ENCODE measurements at regions not wholly inside any gene's neighbourhood (a gene's known extent, or its start where the extent isn't known, plus 50 kb on each side); places are given as distances from the start of the nearest gene placed in this dataset.
"Not testable (repeated sequence)": the region's sequence is repeated elsewhere in the genome, so short reads cannot be mapped to it uniquely, and the experiment has no call there.

DNA sequence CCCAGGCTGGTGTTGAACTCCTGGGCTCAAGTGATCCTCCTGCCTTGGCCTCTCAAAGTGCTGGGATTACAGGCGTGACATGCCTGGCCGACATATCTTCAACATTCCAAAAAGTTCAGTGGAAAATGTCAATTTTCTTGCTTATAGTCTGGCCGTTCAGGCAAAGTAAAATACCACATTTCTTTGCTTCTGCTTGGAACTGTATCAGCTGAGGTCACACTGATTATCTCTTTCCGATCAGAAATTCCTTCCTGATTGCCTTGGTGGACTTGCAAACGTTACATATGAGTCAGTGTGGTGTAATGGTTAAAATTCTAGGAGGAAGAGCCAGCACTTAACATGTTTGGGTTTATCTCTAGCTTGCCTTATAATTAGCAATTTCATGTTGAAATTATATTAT, 170.6 kb upstream of the ERV3-1 start:
- H3K27ac ChIP-seq (ENCODE audit: insufficient read depth, low read depth, low read length, poor library complexity, severe bottlenecking); H3K36me3 ChIP-seq (ENCODE audit: control insufficient read depth, insufficient read depth, low read length); H3K27me3 ChIP-seq (ENCODE audit: control insufficient read depth, insufficient read depth, low read length, poor library complexity, severe bottlenecking); H3K4me3 ChIP-seq (ENCODE audit: insufficient read depth, low read depth, low read length); H3K9me3 ChIP-seq (ENCODE audit: control insufficient read depth, low read length); H3K4me1 ChIP-seq (ENCODE audit: control insufficient read depth, insufficient read depth, low read length): not testable (repeated sequence)
- WGBS, 2 experiments = 71% methylated on average over 2 of the region's 5 CpGs; no CpG with 5 or more reads in 1 of the 2 experiments

DNA sequence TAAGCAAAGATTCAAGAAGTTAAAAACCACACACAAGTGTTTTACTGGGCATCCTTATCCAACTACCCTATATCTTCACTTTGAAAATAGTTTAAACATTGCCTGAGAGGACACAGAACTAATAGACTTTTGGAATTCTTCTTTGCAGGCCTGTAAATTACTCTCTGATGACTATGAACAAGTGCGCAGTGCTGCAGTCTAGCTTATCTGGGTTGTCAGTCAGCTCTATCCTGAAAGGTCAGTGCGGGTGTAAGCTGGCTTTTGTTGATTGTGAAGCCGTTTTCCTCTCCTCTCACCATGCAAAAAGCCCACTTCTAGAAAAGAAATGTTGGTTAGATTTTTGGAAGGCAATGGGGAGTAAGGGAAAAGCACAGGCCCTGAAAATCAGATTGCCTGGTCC, 143.6 kb upstream of the ERV3-1 start:
- H3K36me3 ChIP-seq (ENCODE audit: control insufficient read depth, insufficient read depth, low read length); H3K9me3 ChIP-seq (ENCODE audit: control insufficient read depth, low read length); H3K4me1 ChIP-seq (ENCODE audit: control insufficient read depth, insufficient read depth, low read length); H3K27me3 ChIP-seq (ENCODE audit: control insufficient read depth, insufficient read depth, low read length, poor library complexity, severe bottlenecking); H3K4me3 ChIP-seq (ENCODE audit: insufficient read depth, low read depth, low read length); H3K27ac ChIP-seq (ENCODE audit: insufficient read depth, low read depth, low read length, poor library complexity, severe bottlenecking): not testable (repeated sequence)
- WGBS, 2 experiments = no CpG with 5 or more reads among the region's 3 CpGs

DNA sequence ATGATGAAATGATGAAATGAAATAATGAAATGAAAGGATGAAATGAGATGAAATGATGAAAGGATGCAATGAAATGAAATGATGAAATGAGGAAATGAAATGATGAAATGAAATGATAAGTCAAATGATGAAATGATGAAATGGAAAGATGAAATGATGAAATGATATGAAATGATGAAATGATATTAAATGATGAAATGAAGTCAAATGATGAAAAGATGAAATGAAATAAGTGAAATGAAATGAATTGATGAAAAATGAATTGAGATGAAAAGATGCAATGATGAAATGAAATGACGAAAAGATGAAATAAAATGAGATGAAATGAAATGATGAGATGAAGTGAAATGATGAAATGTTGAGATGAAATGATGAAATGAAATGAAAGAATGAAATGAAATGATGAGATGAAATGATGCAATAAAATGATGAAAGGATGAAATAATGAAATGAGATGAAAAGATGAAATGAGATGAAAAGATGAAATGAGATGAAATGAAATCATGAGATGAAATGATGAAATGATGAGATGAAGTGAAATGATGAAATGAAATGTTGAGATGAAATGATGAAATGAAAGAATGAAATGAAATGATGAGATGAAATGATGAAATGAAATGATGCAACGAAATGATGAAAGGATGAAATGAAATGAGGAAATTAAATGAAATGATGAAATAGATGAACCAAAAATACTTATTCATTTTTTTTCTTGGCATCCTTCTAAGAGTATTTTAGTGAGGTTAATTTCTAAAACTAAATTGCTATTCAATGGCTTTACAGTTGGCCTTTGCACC, 139.8 kb upstream of the ERV3-1 start:
- not testable (repeated sequence) for H3K9me3 ChIP-seq (ENCODE audit: control insufficient read depth, low read length); H3K27ac ChIP-seq (ENCODE audit: insufficient read depth, low read depth, low read length, poor library complexity, severe bottlenecking); H3K27me3 ChIP-seq (ENCODE audit: control insufficient read depth, insufficient read depth, low read length, poor library complexity, severe bottlenecking); H3K36me3 ChIP-seq (ENCODE audit: control insufficient read depth, insufficient read depth, low read length); H3K4me1 ChIP-seq (ENCODE audit: control insufficient read depth, insufficient read depth, low read length); H3K4me3 ChIP-seq (ENCODE audit: insufficient read depth, low read depth, low read length)
- WGBS, 2 experiments = 89 to 95% methylated on average over 1 of the region's 2 CpGs

DNA sequence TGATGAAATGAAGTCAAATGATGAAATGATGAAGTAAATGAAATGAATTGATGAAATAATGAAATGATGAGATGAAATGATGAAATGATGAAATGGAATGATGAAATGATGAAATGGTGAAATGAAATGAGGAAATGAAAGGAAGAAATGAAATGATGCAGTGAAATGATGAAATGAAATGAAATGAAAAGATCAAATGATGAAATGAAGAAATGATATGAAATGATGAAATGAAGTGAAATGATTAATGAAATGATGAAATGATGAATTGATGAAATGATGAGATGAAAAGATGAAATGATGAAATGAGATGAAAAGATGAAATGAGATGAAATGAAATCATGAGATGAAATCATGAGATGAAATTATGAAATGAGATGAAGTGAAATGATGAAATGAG, 139.2 kb upstream of the ERV3-1 start:
- H3K36me3 ChIP-seq (ENCODE audit: control insufficient read depth, insufficient read depth, low read length); H3K9me3 ChIP-seq (ENCODE audit: control insufficient read depth, low read length); H3K4me1 ChIP-seq (ENCODE audit: control insufficient read depth, insufficient read depth, low read length); H3K27ac ChIP-seq (ENCODE audit: insufficient read depth, low read depth, low read length, poor library complexity, severe bottlenecking); H3K4me3 ChIP-seq (ENCODE audit: insufficient read depth, low read depth, low read length): not testable (repeated sequence)
- peaks cover 10% of the 10 kb centered on the region for H3K27me3 ChIP-seq (ENCODE audit: control insufficient read depth, insufficient read depth, low read length, poor library complexity, severe bottlenecking)

DNA sequence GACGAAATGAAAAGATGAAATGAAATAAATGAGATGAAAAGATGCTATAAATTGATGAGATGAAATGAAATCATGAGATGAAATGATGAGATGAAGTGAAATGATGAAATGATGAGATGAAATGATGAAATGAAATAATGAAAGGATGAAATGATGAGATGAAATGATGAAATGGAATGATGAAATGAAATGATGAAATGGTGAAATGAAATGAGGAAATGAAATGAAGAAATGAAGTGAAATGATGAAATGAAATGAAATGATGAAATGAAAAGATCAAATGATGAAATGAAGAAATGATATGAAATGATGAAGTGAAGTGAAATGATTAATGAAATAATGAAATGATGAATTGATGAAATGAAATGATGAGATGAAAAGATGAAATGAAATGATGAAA, 138.5 kb upstream of the ERV3-1 start:
- not testable (repeated sequence) for H3K36me3 ChIP-seq (ENCODE audit: control insufficient read depth, insufficient read depth, low read length); H3K9me3 ChIP-seq (ENCODE audit: control insufficient read depth, low read length); H3K27ac ChIP-seq (ENCODE audit: insufficient read depth, low read depth, low read length, poor library complexity, severe bottlenecking); H3K4me1 ChIP-seq (ENCODE audit: control insufficient read depth, insufficient read depth, low read length); H3K4me3 ChIP-seq (ENCODE audit: insufficient read depth, low read depth, low read length)
- peaks cover 10% of the 10 kb centered on the region for H3K27me3 ChIP-seq (ENCODE audit: control insufficient read depth, insufficient read depth, low read length, poor library complexity, severe bottlenecking)
- 0% methylated on average over 1 of the region's 1 CpG for WGBS, 2 experiments

DNA sequence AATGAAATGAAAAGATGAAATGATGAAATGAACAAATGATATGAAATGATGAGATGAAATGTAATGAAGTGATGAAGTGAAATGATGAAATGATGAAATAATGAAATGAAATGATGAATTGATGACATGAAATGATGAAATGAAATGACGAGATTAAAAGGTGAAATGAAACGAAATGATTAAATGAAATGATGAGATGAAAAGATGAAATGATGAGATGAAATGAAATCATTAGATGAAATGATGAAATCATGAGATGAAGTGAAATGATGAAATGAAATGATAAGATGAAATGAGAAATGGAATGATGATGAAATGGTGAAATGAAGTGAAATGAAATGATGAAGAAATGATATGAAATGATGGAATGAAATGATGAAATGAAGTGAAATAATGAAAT, 138.1 kb upstream of the ERV3-1 start:
- H3K27me3 ChIP-seq (ENCODE audit: control insufficient read depth, insufficient read depth, low read length, poor library complexity, severe bottlenecking) = peaks cover 10% of the 10 kb centered on the region
- H3K36me3 ChIP-seq (ENCODE audit: control insufficient read depth, insufficient read depth, low read length); H3K4me3 ChIP-seq (ENCODE audit: insufficient read depth, low read depth, low read length); H3K4me1 ChIP-seq (ENCODE audit: control insufficient read depth, insufficient read depth, low read length); H3K27ac ChIP-seq (ENCODE audit: insufficient read depth, low read depth, low read length, poor library complexity, severe bottlenecking); H3K9me3 ChIP-seq (ENCODE audit: control insufficient read depth, low read length): not testable (repeated sequence)
- 87 to 88% methylated on average over 2 of the region's 2 CpGs for WGBS, 2 experiments

DNA sequence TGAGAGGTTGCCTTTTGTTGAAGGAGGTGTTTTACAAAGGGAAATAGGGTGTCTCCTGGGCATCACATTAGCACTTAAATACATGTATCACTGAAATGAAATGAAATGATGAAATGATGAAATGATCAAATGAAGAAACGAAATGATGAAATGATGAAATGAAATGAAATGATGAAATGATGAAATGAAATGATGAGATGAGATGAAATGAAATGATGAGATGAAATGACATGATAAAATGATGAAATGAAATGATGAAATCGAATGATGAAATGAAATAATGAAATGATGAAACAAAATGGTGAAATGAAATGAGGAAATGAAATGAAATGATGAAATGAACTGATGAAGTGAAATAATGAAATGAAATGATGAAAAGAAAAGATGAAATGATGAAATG, 137.6 kb upstream of the ERV3-1 start:
- H3K9me3 ChIP-seq (ENCODE audit: control insufficient read depth, low read length); H3K27ac ChIP-seq (ENCODE audit: insufficient read depth, low read depth, low read length, poor library complexity, severe bottlenecking); H3K4me1 ChIP-seq (ENCODE audit: control insufficient read depth, insufficient read depth, low read length); H3K4me3 ChIP-seq (ENCODE audit: insufficient read depth, low read depth, low read length); H3K36me3 ChIP-seq (ENCODE audit: control insufficient read depth, insufficient read depth, low read length): not testable (repeated sequence)
- H3K27me3 ChIP-seq (ENCODE audit: control insufficient read depth, insufficient read depth, low read length, poor library complexity, severe bottlenecking) = peaks cover 10% of the 10 kb centered on the region
- 0 to 40% methylated on average over 1 to 2 of the region's 2 CpGs for WGBS, 2 experiments

DNA sequence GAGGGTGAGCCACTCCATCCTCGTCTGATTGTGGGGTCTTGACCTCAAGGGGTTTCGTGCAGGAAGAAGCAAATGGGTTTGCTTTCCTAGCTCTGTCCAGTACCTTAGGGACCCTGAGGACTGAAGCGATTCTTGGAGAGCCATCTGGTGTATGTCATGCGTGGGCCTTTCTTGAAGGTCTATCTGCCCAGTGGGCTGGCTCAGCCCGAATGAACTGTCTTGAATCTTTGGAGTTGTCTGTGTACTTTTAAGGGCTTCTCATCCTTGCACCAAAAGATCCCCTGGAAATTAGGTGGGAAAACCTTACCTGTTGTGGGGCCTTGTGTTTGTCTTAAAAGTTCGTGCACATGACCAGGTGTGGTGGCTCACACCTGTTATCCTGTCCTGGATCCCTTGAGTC, 135.4 kb upstream of the ERV3-1 start:
- 72 to 98% methylated on average over 3 to 4 of the region's 6 CpGs for WGBS, 2 experiments
- H3K27ac ChIP-seq (ENCODE audit: insufficient read depth, low read depth, low read length, poor library complexity, severe bottlenecking); H3K9me3 ChIP-seq (ENCODE audit: control insufficient read depth, low read length); H3K4me3 ChIP-seq (ENCODE audit: insufficient read depth, low read depth, low read length); H3K36me3 ChIP-seq (ENCODE audit: control insufficient read depth, insufficient read depth, low read length); H3K4me1 ChIP-seq (ENCODE audit: control insufficient read depth, insufficient read depth, low read length): not testable (repeated sequence)
- H3K27me3 ChIP-seq (ENCODE audit: control insufficient read depth, insufficient read depth, low read length, poor library complexity, severe bottlenecking) = peaks cover 10% of the 10 kb centered on the region

DNA sequence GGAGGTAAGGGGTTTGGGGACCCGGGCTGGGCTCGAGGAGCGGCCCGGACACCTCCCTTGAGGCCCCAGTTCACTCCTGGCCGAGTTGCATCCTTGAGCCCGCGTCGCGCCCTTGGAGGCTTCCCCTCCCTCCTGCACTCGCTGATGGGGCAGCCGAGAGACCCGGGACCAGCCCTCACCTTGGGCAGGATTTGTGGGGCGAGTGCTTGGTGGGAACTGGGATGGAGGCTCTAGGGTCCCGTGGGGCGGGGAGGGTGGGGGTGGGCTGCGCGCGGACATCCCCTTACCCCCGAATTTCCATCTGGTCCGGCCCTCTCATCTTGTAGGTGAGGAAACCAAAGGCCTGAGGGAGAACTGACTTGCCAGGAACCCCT, 134.9 kb upstream of the ERV3-1 start:
- H3K27ac ChIP-seq (ENCODE audit: insufficient read depth, low read depth, low read length, poor library complexity, severe bottlenecking); H3K4me3 ChIP-seq (ENCODE audit: insufficient read depth, low read depth, low read length); H3K9me3 ChIP-seq (ENCODE audit: control insufficient read depth, low read length); H3K36me3 ChIP-seq (ENCODE audit: control insufficient read depth, insufficient read depth, low read length); H3K4me1 ChIP-seq (ENCODE audit: control insufficient read depth, insufficient read depth, low read length): not testable (repeated sequence)
- 16 to 22% methylated on average over 10 to 11 of the region's 20 CpGs for WGBS, 2 experiments
- peaks cover 10% of the 10 kb centered on the region for H3K27me3 ChIP-seq (ENCODE audit: control insufficient read depth, insufficient read depth, low read length, poor library complexity, severe bottlenecking)

DNA sequence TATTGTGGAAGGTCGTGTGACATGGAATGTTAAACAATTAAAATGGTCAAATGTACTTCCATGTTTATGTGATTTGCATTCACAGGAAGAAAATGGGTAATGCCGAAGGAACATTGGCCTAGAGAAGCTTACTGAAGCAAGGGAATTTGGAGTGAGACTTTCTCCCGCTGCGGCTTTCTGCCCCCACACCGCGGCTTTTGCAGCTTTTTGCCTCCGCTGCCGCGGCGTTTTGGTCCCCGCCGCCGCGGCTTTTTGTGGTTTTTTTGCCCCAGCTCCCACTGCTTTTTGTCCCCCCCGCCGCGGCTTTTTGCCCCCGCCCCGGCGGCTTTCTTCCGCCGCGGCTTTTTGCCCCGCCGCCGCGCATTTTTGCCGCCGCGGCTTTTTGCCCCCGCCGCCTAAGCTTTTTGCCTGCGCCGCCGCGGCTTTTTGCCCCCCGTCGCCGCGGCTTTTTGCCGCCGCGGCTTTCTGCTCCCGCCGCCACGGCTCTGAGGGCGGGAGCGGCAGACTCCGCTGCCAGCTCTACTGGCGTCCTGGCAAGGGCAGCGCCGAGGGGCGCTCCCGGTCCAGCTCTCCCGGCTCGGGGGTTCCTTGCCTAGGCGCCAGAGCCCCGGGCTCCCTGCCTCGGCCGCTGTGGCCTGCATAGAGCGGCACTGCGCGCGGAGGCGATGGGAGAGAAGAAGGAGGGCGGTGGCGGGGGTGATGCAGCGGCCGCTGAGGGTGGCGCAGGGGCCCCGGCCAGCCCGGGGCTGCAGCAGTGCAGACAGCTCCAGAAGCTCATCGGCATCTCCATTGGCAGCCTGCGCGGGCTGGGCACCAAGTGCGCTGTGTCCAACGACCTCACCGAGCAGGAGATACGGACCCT, 134.3 kb upstream of the ERV3-1 start:
- H3K9me3 ChIP-seq (ENCODE audit: control insufficient read depth, low read length); H3K36me3 ChIP-seq (ENCODE audit: control insufficient read depth, insufficient read depth, low read length); H3K4me3 ChIP-seq (ENCODE audit: insufficient read depth, low read depth, low read length); H3K27ac ChIP-seq (ENCODE audit: insufficient read depth, low read depth, low read length, poor library complexity, severe bottlenecking); H3K4me1 ChIP-seq (ENCODE audit: control insufficient read depth, insufficient read depth, low read length): not testable (repeated sequence)
- peaks cover 10% of the 10 kb centered on the region for H3K27me3 ChIP-seq (ENCODE audit: control insufficient read depth, insufficient read depth, low read length, poor library complexity, severe bottlenecking)
- no CpG with 5 or more reads among the region's 79 CpGs for whole genome bisulfite sequencing, 2 experiments
